Mammary epithelial cell (primary cell): ENCODE measurements at regions not wholly inside any gene's neighbourhood (a gene's known extent, or its start where the extent isn't known, plus 50 kb on each side); places are given as distances from the start of the nearest gene placed in this dataset.

Experiments used
- EZH2 ChIP-seq: IDR thresholded peaks from 2 replicates; pipeline ENCODE4 v1.6.1; 2012; ENCODE audit warnings: low read length, inconsistent platforms, borderline replicate concordance
- TF ChIP-seq, protein P1 (sequence below), 2 donors: IDR thresholded peaks in 1 of 2; conservative IDR thresholded peaks in 1 of 2; 2 replicates each; pipeline ENCODE4 v1.5.1; 2011 to 2012; ENCODE audit warnings: inconsistent platforms in 2 of 2, low read length in 2 of 2, mild to moderate bottlenecking in 2 of 2, control low read depth in 1 of 2, low read depth in 1 of 2; ENCODE audit not compliant: insufficient read depth in 1 of 2; ENCODE audit errors: extremely low read depth in 1 of 2

DNA sequence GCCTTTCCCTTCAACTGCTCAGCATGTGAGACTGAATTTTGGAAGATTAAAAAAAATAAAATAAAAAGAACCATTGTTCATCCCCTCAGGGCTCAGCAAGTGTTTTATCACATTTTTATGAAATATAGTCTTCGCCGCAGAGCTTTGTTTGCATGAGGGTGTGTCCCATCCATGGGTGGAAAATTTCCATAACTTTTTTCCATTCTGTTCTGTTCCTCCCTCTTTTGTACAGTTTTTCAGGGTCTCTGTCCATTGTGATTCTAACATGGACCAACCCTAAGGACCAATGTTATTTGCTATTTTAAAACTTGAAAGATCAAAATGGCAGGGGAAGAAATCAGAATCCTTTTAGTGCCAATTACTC lies 213.3 kb upstream of the SGK1 start:
- TF ChIP-seq, protein P1, sequence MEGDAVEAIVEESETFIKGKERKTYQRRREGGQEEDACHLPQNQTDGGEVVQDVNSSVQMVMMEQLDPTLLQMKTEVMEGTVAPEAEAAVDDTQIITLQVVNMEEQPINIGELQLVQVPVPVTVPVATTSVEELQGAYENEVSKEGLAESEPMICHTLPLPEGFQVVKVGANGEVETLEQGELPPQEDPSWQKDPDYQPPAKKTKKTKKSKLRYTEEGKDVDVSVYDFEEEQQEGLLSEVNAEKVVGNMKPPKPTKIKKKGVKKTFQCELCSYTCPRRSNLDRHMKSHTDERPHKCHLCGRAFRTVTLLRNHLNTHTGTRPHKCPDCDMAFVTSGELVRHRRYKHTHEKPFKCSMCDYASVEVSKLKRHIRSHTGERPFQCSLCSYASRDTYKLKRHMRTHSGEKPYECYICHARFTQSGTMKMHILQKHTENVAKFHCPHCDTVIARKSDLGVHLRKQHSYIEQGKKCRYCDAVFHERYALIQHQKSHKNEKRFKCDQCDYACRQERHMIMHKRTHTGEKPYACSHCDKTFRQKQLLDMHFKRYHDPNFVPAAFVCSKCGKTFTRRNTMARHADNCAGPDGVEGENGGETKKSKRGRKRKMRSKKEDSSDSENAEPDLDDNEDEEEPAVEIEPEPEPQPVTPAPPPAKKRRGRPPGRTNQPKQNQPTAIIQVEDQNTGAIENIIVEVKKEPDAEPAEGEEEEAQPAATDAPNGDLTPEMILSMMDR (conservative IDR thresholded peaks at IDR 0.05 in 1 of 2, IDR thresholded peaks at IDR 0.05 in 1 of 2; ENCODE audit: extremely low read depth in 1 of 2, insufficient read depth in 1 of 2, low read depth in 1 of 2, low read length in 2 of 2): no peak
- TF ChIP-seq EZH2: no peak
